Trophoblast cell (in vitro differentiated cells and primary cell): ENCODE measurements at regions not wholly inside any gene's neighbourhood (a gene's known extent, or its start where the extent isn't known, plus 50 kb on each side); places are given as distances from the start of the nearest gene placed in this dataset.

Experiments
- DNase-seq, 2 donors: peaks; one replicate each; pipeline ENCODE4 v3.0.0-alpha.2; 2016
- H2AFZ ChIP-seq: 2 replicates; pipeline ENCODE4 v1.6.1; 2013; ENCODE audit warnings: low read length, moderate library complexity, mild to moderate bottlenecking; ENCODE audit not compliant: insufficient read depth, poor library complexity
- H2AK5ac ChIP-seq: 2 replicates; pipeline ENCODE4 v1.6.1; 2013; ENCODE audit warnings: mild to moderate bottlenecking, low read length
- H2BK120ac ChIP-seq: 2 replicates; pipeline ENCODE4 v1.6.1; 2013; ENCODE audit warnings: low read length, mild to moderate bottlenecking, moderate library complexity; ENCODE audit not compliant: insufficient read depth, poor library complexity
- H2BK12ac ChIP-seq: 2 replicates; pipeline ENCODE4 v1.6.1; 2013; ENCODE audit warnings: mild to moderate bottlenecking, low read length, moderate library complexity
- H2BK5ac ChIP-seq: 2 replicates; pipeline ENCODE4 v1.6.1; 2013; ENCODE audit warnings: low read length, low read depth, moderate library complexity, mild to moderate bottlenecking; ENCODE audit not compliant: poor library complexity
- H3K14ac ChIP-seq: 2 replicates; pipeline ENCODE4 v1.6.1; 2013; ENCODE audit warnings: mild to moderate bottlenecking, low read length
- H3K18ac ChIP-seq: 2 replicates; pipeline ENCODE4 v1.6.1; 2013; ENCODE audit warnings: mild to moderate bottlenecking, low read length
- H3K23ac ChIP-seq: 2 replicates; pipeline ENCODE4 v1.6.1; 2013; ENCODE audit warnings: low read length
- H3K27ac ChIP-seq: 2 replicates; pipeline ENCODE4 v1.5.1; 2013; ENCODE audit warnings: low read depth, mild to moderate bottlenecking, inconsistent platforms, low read length, moderate library complexity
- H3K27me3 ChIP-seq: 2 replicates; pipeline ENCODE4 v1.6.1; 2013; ENCODE audit warnings: inconsistent platforms, mild to moderate bottlenecking, low read length, moderate library complexity; ENCODE audit not compliant: insufficient read depth
- H3K36me3 ChIP-seq, 2 experiments: 1 replicate in 1 of 2; 2 replicates in 1 of 2; pipeline ENCODE4 v1.6.1; 2013; ENCODE audit warnings: low read length in 2 of 2, mild to moderate bottlenecking in 2 of 2, moderate library complexity in 1 of 2; ENCODE audit not compliant: insufficient read depth in 2 of 2, control insufficient read depth in 1 of 2
- H3K4ac ChIP-seq: 2 replicates; pipeline ENCODE4 v1.6.1; 2013; ENCODE audit warnings: low read depth, mild to moderate bottlenecking, low read length, moderate library complexity
- H3K4me1 ChIP-seq, 2 experiments: 1 replicate in 1 of 2; 2 replicates in 1 of 2; pipeline ENCODE4 v1.6.1; 2013; ENCODE audit warnings: low read length in 2 of 2, mild to moderate bottlenecking in 2 of 2, moderate library complexity in 1 of 2; ENCODE audit not compliant: insufficient read depth in 2 of 2, control insufficient read depth in 1 of 2
- H3K4me2 ChIP-seq: 2 replicates; pipeline ENCODE4 v1.6.1; 2013; ENCODE audit warnings: inconsistent platforms, mild to moderate bottlenecking, low read length, moderate library complexity
- H3K4me3 ChIP-seq: 2 replicates; pipeline ENCODE4 v1.5.1; 2013; ENCODE audit warnings: mild to moderate bottlenecking, low read depth, low read length, inconsistent platforms
- H3K79me1 ChIP-seq: one replicate; pipeline ENCODE4 v1.6.1; 2013; ENCODE audit warnings: low read length
- H3K79me2 ChIP-seq: 2 replicates; pipeline ENCODE4 v1.6.1; 2013; ENCODE audit warnings: low read length, mild to moderate bottlenecking; ENCODE audit not compliant: control insufficient read depth, insufficient read depth, poor library complexity
- H3K9ac ChIP-seq: 2 replicates; pipeline ENCODE4 v1.6.1; 2013; ENCODE audit warnings: mild to moderate bottlenecking, low read length
- H3K9me3 ChIP-seq: 2 replicates; pipeline ENCODE4 v1.6.1; 2013; ENCODE audit warnings: low read depth, mild to moderate bottlenecking, control low read depth, inconsistent platforms, low read length; ENCODE audit not compliant: insufficient read depth
- H4K12ac ChIP-seq: 2 replicates; pipeline ENCODE4 v1.6.1; 2013; ENCODE audit warnings: low read depth, mild to moderate bottlenecking, low read length, moderate library complexity
- H4K8ac ChIP-seq: 2 replicates; pipeline ENCODE4 v1.6.1; 2013; ENCODE audit warnings: low read depth, mild to moderate bottlenecking, low read length, moderate library complexity
- H4K91ac ChIP-seq: one replicate; pipeline ENCODE4 v1.6.1; 2013; ENCODE audit warnings: low read depth, mild to moderate bottlenecking, low read length, moderate library complexity
- WGBS: extraction: QIAGEN DNeasy Blood & Tissue Kit; methylation state at CpG from one replicate; pipeline ENCODE4 v1.1.7; 2013; ENCODE audit warnings: missing lambda C conversion rate; ENCODE audit not compliant: insufficient read length, insufficient coverage; ENCODE audit errors: extremely low coverage; 5-methylcytosine and 5-hydroxymethylcytosine counted together

DNA sequence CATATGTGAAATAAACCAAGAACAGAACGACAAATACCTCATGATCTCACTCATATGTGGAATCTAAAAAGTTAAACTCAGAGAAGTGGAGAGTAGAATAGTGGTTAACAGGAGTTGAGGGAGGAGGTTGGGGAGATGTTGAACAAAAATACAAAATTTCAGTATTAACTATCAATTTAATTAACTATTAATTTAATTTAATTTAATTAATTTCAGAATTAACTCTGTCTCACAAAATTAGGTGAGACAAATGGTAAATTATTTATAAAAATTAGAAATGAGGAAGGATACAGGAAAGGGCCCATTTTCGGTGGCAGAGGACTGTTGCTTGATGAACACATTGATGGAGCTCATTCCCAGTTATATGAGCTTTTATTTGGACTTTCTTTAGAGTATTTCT, 166.0 kb upstream of the FAM83B start:
- no peak overlapping the region for H3K14ac ChIP-seq
- no peak overlapping the region for H2BK120ac ChIP-seq
- H3K4me1 ChIP-seq: no peaks in the 10 kb centered on the region
- H3K79me1 ChIP-seq: no peaks in the 10 kb centered on the region
- H2AFZ ChIP-seq: no peak overlapping the region
- no CpG with 5 or more reads among the region's 2 CpGs for WGBS
- H3K79me2 ChIP-seq: no peaks in the 10 kb centered on the region
- no peaks in the 10 kb centered on the region for H3K9me3 ChIP-seq
- H3K27ac ChIP-seq: no peak overlapping the region
- H2BK12ac ChIP-seq: no peak overlapping the region
- H2BK5ac ChIP-seq: no peak overlapping the region
- no peak overlapping the region for H4K8ac ChIP-seq
- H3K27me3 ChIP-seq: no peaks in the 10 kb centered on the region
- H3K36me3 ChIP-seq: no peaks in the 10 kb centered on the region
- no peak overlapping the region for H4K12ac ChIP-seq
- H3K9ac ChIP-seq: no peak overlapping the region
- no peak overlapping the region for H3K4me2 ChIP-seq
- no peak overlapping the region for H3K4ac ChIP-seq
- no peak overlapping the region for H3K18ac ChIP-seq
- DNase-seq: no peak
- no peak overlapping the region for H4K91ac ChIP-seq
- no peak overlapping the region for H2AK5ac ChIP-seq
- no peak overlapping the region for H3K23ac ChIP-seq
- H3K4me3 ChIP-seq: no peak overlapping the region

DNA sequence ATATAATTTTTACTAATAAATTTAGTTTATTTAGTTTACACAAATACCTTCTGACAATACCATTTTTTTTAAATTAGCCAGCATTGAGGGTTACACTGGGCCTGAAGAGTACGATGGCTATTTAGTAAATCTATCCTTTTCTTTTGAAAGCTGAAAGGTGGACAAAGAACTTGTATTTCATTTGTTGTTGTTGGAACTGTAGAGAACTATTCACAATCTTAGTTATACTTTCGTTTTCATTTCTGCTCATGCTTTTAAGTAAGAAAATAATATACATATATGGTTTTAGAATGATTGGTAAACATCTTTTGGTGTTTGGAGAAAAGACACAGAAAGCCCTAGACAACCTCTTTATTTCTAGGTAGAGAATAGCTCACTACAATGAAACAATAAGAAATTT, 165.3 kb upstream of the FAM83B start:
- H3K79me2 ChIP-seq: no peaks in the 10 kb centered on the region
- no peaks in the 10 kb centered on the region for H3K4me1 ChIP-seq
- no peaks in the 10 kb centered on the region for H3K9me3 ChIP-seq
- WGBS: no CpG with 5 or more reads among the region's 2 CpGs
- no peak overlapping the region for H4K12ac ChIP-seq
- no peak overlapping the region for H3K18ac ChIP-seq
- H2AK5ac ChIP-seq: no peak overlapping the region
- H3K27me3 ChIP-seq: no peaks in the 10 kb centered on the region
- no peak overlapping the region for H3K23ac ChIP-seq
- no peak overlapping the region for H3K9ac ChIP-seq
- no peak overlapping the region for H2BK5ac ChIP-seq
- H3K4ac ChIP-seq: no peak overlapping the region
- no peak overlapping the region for H3K4me2 ChIP-seq
- no peak overlapping the region for H3K14ac ChIP-seq
- H3K36me3 ChIP-seq: no peaks in the 10 kb centered on the region
- H2BK120ac ChIP-seq: no peak overlapping the region
- no peak overlapping the region for H4K8ac ChIP-seq
- no peak overlapping the region for H2BK12ac ChIP-seq
- H4K91ac ChIP-seq: no peak overlapping the region
- H3K27ac ChIP-seq: no peak overlapping the region
- no peak overlapping the region for H2AFZ ChIP-seq
- H3K79me1 ChIP-seq: no peaks in the 10 kb centered on the region
- no peak for DNase-seq
- no peak overlapping the region for H3K4me3 ChIP-seq

DNA sequence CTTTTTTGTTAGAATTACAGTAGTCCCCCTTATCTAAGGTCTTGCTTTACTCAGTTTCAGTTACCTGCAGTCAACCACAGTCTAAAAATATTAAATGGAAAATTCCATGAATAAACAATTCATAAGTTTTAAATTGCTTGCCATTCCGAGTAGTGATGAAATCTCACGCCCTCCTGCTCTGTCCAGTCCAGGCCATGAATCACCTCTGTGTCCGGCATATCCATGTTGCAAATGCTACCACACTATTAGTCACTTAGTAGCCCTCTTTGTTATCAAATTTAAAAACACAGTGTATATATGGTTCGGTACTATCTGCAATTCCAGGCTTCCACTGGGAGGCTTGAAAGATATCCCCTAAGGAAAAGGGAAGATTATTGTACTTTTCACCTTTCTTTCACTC, 164.6 kb upstream of the FAM83B start:
- no peak overlapping the region for H3K4me2 ChIP-seq
- H2AK5ac ChIP-seq: no peak overlapping the region
- H3K4ac ChIP-seq: no peak overlapping the region
- no CpG with 5 or more reads among the region's 4 CpGs for whole genome bisulfite sequencing
- no peaks in the 10 kb centered on the region for H3K27me3 ChIP-seq
- no peak overlapping the region for H2BK120ac ChIP-seq
- no peak overlapping the region for H2BK12ac ChIP-seq
- no peak overlapping the region for H2AFZ ChIP-seq
- H2BK5ac ChIP-seq: no peak overlapping the region
- H3K9ac ChIP-seq: no peak overlapping the region
- no peak overlapping the region for H3K4me3 ChIP-seq
- peak; percentile 42 to 62 for DNase-seq
- H3K14ac ChIP-seq: no peak overlapping the region
- H3K4me1 ChIP-seq: no peaks in the 10 kb centered on the region
- no peak overlapping the region for H4K8ac ChIP-seq
- H3K27ac ChIP-seq: no peak overlapping the region
- H3K36me3 ChIP-seq: no peaks in the 10 kb centered on the region
- H3K18ac ChIP-seq: no peak overlapping the region
- H3K9me3 ChIP-seq: no peaks in the 10 kb centered on the region
- H3K79me2 ChIP-seq: no peaks in the 10 kb centered on the region
- no peak overlapping the region for H4K12ac ChIP-seq
- H3K23ac ChIP-seq: no peak overlapping the region
- no peaks in the 10 kb centered on the region for H3K79me1 ChIP-seq
- no peak overlapping the region for H4K91ac ChIP-seq

DNA sequence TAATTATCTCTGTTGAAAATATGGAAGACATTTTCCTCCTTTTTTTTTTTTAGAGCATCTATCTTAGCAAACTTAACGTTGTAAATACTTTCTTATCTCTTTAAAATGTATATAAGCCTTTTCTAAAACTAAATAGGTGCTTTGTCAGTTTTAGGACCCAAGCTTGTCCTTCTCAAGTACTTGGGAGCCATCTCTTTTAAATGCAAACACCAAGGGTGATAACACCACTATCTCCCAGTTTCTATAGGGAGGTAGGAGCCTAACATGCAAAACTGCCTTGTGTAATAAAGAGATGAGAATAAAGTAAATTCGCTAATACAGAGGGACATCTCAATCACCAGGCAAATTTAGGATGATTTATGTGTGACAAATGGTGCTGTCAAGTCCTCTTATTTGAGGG, 157.0 kb upstream of the FAM83B start:
- no peak overlapping the region for H3K23ac ChIP-seq
- H3K4me3 ChIP-seq: no peak overlapping the region
- H2AK5ac ChIP-seq: no peak overlapping the region
- H3K4ac ChIP-seq: no peak overlapping the region
- H2BK120ac ChIP-seq: no peak overlapping the region
- no peak overlapping the region for H2BK5ac ChIP-seq
- H4K91ac ChIP-seq: no peak overlapping the region
- no peak overlapping the region for H2AFZ ChIP-seq
- H2BK12ac ChIP-seq: no peak overlapping the region
- no peaks in the 10 kb centered on the region for H3K9me3 ChIP-seq
- DNase-seq: no peak
- no peak overlapping the region for H3K27ac ChIP-seq
- no peak overlapping the region for H3K4me2 ChIP-seq
- no peaks in the 10 kb centered on the region for H3K79me2 ChIP-seq
- H3K79me1 ChIP-seq: no peaks in the 10 kb centered on the region
- H3K14ac ChIP-seq: no peak overlapping the region
- H3K18ac ChIP-seq: no peak overlapping the region
- no peaks in the 10 kb centered on the region for H3K36me3 ChIP-seq
- H3K9ac ChIP-seq: no peak overlapping the region
- no CpG with 5 or more reads among the region's 2 CpGs for WGBS
- no peaks in the 10 kb centered on the region for H3K27me3 ChIP-seq
- no peaks in the 10 kb centered on the region for H3K4me1 ChIP-seq
- H4K12ac ChIP-seq: no peak overlapping the region
- H4K8ac ChIP-seq: no peak overlapping the region
